GM18858 (cell line): ENCODE measurements at regions not wholly inside any gene's neighbourhood (a gene's known extent, or its start where the extent isn't known, plus 50 kb on each side); places are given as distances from the start of the nearest gene placed in this dataset.

Experiments used
- ATAC-seq: cut with Tn5 transposase; IDR thresholded peaks from one replicate; pipeline ENCODE4 v1.9.1; 2021; ENCODE audit not compliant: unreplicated experiment

- no peak for ATAC-seq
These were observed 336.4 kb upstream of the SLIT2 start for GRCh38 chr4:19915276-19915675.

GRCh38 chr4:19913650-19914049, 338.1 kb upstream of the SLIT2 start:
- no peak for ATAC-seq

GRCh38 chr4:19910861-19911525, 340.7 kb upstream of the SLIT2 start:
- ATAC-seq: no peak

GRCh38 chr4:19905024-19905423, 346.7 kb upstream of the SLIT2 start:
- no peak for ATAC-seq

- ATAC-seq: no peak
These were observed 363.1 kb upstream of the SLIT2 start for GRCh38 chr4:19888587-19888986.

GRCh38 chr4:19883841-19884240, 367.9 kb upstream of the SLIT2 start:
- no peak for ATAC-seq

GRCh38 chr4:19880206-19880605, 371.5 kb upstream of the SLIT2 start:
- no peak for ATAC-seq

- ATAC-seq: no peak
These were observed 372.4 kb upstream of the SLIT2 start for GRCh38 chr4:19879330-19879729.

- no peak for ATAC-seq
These were observed 393.7 kb upstream of the SLIT2 start for GRCh38 chr4:19857991-19858390.

GRCh38 chr4:19857380-19857779, 394.3 kb upstream of the SLIT2 start:
- ATAC-seq: no peak

- no peak for ATAC-seq
These were observed 400.8 kb upstream of the SLIT2 start for GRCh38 chr4:19850909-19851308.

- ATAC-seq: no peak
These were observed 407.3 kb upstream of the SLIT2 start for GRCh38 chr4:19844446-19844845.

- ATAC-seq: no peak
These were observed 409.2 kb upstream of the SLIT2 start for GRCh38 chr4:19842471-19842870.

- ATAC-seq: no peak
These were observed 412.8 kb upstream of the SLIT2 start for GRCh38 chr4:19838858-19839257.

GRCh38 chr4:19835429-19835828, 416.3 kb upstream of the SLIT2 start:
- ATAC-seq: no peak

- ATAC-seq: no peak
These were observed 419.3 kb upstream of the SLIT2 start for GRCh38 chr4:19832411-19832810.

GRCh38 chr4:19831644-19832285, 419.9 kb upstream of the SLIT2 start:
- no peak for ATAC-seq

GRCh38 chr4:19829101-19829500, 422.6 kb upstream of the SLIT2 start:
- no peak for ATAC-seq

GRCh38 chr4:19823781-19824180, 427.9 kb upstream of the SLIT2 start:
- no peak for ATAC-seq

GRCh38 chr4:19819737-19820136, 432.0 kb upstream of the SLIT2 start:
- ATAC-seq: no peak

- ATAC-seq: no peak
These were observed 441.7 kb upstream of the SLIT2 start for GRCh38 chr4:19809989-19810388.

GRCh38 chr4:19807505-19807904, 444.2 kb upstream of the SLIT2 start:
- no peak for ATAC-seq

GRCh38 chr4:19806865-19807264, 444.8 kb upstream of the SLIT2 start:
- no peak for ATAC-seq
